ENCODE measurements at regions not wholly inside any gene's neighbourhood (a gene's known extent, or its start where the extent isn't known, plus 50 kb on each side); places are given as distances from the start of the nearest gene placed in this dataset.

- H3K9ac ChIP-seq (ENCODE audit: control insufficient read depth, insufficient read depth, low read length): no peak overlapping the region
- H3K9me3 ChIP-seq (replicated peaks; ENCODE audit: control insufficient read depth, insufficient read depth, low read length): peaks cover 5% of the 10 kb centered on the region; the same call in 2 of the 3 replicates
- RAD21 ChIA-PET (ENCODE audit: unreplicated experiment): no interaction called here
- no peaks in the 10 kb centered on the region for H3K36me3 ChIP-seq (ENCODE audit: control insufficient read depth in 2 of 2, insufficient read depth in 2 of 2, low read length in 1 of 2)
- POLR2A ChIA-PET: no interaction called here
- no peaks in the 10 kb centered on the region; a peak in 1 of 4 replicates for H3K27me3 ChIP-seq (replicated peaks in 1 of 2; ENCODE audit: control insufficient read depth in 2 of 2, insufficient read depth in 2 of 2, low read length in 1 of 2)
- ATAC-seq (no peak), DNase-seq (ENCODE audit: low read depth, low spot score) (no peak), FAIRE-seq (no peak)
- H3K4me1 ChIP-seq (ENCODE audit: control insufficient read depth, insufficient read depth, low read length): peaks cover 8% of the 10 kb centered on the region; the same call in 1 of the 2 replicates
- WGBS (ENCODE audit: insufficient coverage, insufficient replicate concordance, low lambda C conversion rate, missing lambda C conversion rate): 22% methylated on average over 6 of the region's 6 CpGs
- intact Hi-C loops (cut with micrococcal nuclease; ENCODE audit: unreplicated experiment): no loop called here
- no peak overlapping the region for H3K27ac ChIP-seq (ENCODE audit: control insufficient read depth, insufficient read depth)
- H3K4me2 ChIP-seq (ENCODE audit: control insufficient read depth, insufficient read depth): no peak overlapping the region
- in situ Hi-C loops (cut with MboI): no loop called here
- SMC1A ChIA-PET (ENCODE audit: uncharacterized antibody, unreplicated experiment): interaction anchor here (1.0 to 1.7 kb wide), 3 partner anchors 11 to 15 kb away, joined by 3 to 10 read pairs (median 3); no protein-coding TSS in a partner anchor
- TF ChIP-seq EP300 (IDR thresholded peaks at IDR 0.05; ENCODE audit: borderline replicate concordance in 1 of 2, control insufficient read depth in 1 of 2, low read depth in 2 of 2, low read length in 2 of 2) (no peak), TCF3 (IDR thresholded peaks at IDR 0.05; ENCODE audit: borderline replicate concordance, insufficient read depth, low read depth, low read length) (no peak), SP1 (IDR thresholded peaks at IDR 0.05; ENCODE audit: low read depth, low read length) (no peak), ZNF217 (IDR thresholded peaks at IDR 0.05) (no peak), KAT2A (conservative IDR thresholded peaks at IDR 0.05; ENCODE audit: control insufficient read depth, low read depth, low read length) (no peak), CHD1 (IDR thresholded peaks at IDR 0.05; ENCODE audit: low read depth, low read length) (no peak), IKZF1 (conservative IDR thresholded peaks at IDR 0.05) (no peak), ZNF274 (IDR thresholded peaks at IDR 0.05; ENCODE audit: insufficient read depth, insufficient read length) (no peak), PRDM15 (CRISPR knock-in tag; IDR thresholded peaks at IDR 0.05) (no peak), ATF3 (IDR thresholded peaks at IDR 0.05; ENCODE audit: borderline replicate concordance, extremely low read depth, low read depth, low read length) (no peak), LARP7 (IDR thresholded peaks at IDR 0.05) (no peak), MYB (IDR thresholded peaks at IDR 0.05; ENCODE audit: borderline replicate concordance, low read depth, low read length) (no peak), BRCA1 (IDR thresholded peaks at IDR 0.05; ENCODE audit: low read depth, low read length) (no peak), MXI1 (IDR thresholded peaks at IDR 0.05; ENCODE audit: low read depth, low read length) (no peak), EED (IDR thresholded peaks at IDR 0.05; ENCODE audit: low read depth) (no peak)
- H2AFZ ChIP-seq (ENCODE audit: control insufficient read depth, low read depth, low read length): no peak overlapping the region
- no TSS peak for BruUV-seq (replicated peaks)
- CTCF ChIA-PET: interaction anchor here (0.6 to 1.8 kb wide), 3 partner anchors 9 to 177 kb away, joined by 3 to 4 read pairs (median 4); no protein-coding TSS in a partner anchor
- H3K79me2 ChIP-seq (ENCODE audit: control insufficient read depth, insufficient read depth, low read length): no peaks in the 10 kb centered on the region
- no peaks in the 10 kb centered on the region for H4K20me1 ChIP-seq (ENCODE audit: control insufficient read depth, insufficient read depth)
- no peak overlapping the region for H3K4me3 ChIP-seq
Measured at GRCh38 chr12:98341026-98341425, 174.4 kb upstream of the TMPO start.
